Neural cell (in vitro differentiated cells): ENCODE measurements at regions not wholly inside any gene's neighbourhood (a gene's known extent, or its start where the extent isn't known, plus 50 kb on each side); places are given as distances from the start of the nearest gene placed in this dataset.

Experiments
- H2AFZ ChIP-seq: fragments of 200-600, 300-800 bp; sonication (generic), shearing (Covaris generic); 2 replicates; pipeline ENCODE4 v1.6.0; 2014; ENCODE audit warnings: low read depth, mild to moderate bottlenecking, antibody characterized with exemption, low read length, moderate library complexity
- H3F3A ChIP-seq: fragments of 200-600 bp; shearing (Covaris generic); 2 replicates; pipeline ENCODE4 v1.6.1; 2016; ENCODE audit warnings: mild to moderate bottlenecking, moderate library complexity, mixed read lengths, antibody characterized with exemption, low read length; ENCODE audit not compliant: insufficient read depth, poor library complexity, severe bottlenecking
- H3K27ac ChIP-seq: fragments of 200-600, 300-800 bp; sonication (generic), shearing (Covaris generic); 2 replicates; pipeline ENCODE4 v1.5.1; 2014; ENCODE audit warnings: mild to moderate bottlenecking, low read length, moderate library complexity
- H3K27me3 ChIP-seq: fragments of 300-800, 200-600 bp; sonication (generic), shearing (Covaris generic); 2 replicates; pipeline ENCODE4 v1.6.0; 2014; ENCODE audit warnings: mild to moderate bottlenecking, low read depth, low read length, moderate library complexity; ENCODE audit not compliant: insufficient read depth
- H3K36me3 ChIP-seq: fragments of 300-800, 200-600 bp; sonication (generic), shearing (Covaris generic); 2 replicates; pipeline ENCODE4 v1.5.1; 2014; ENCODE audit warnings: mild to moderate bottlenecking, antibody characterized with exemption, low read length, moderate library complexity; ENCODE audit not compliant: insufficient read depth
- H3K4me2 ChIP-seq: fragments of 300-800, 200-600 bp; sonication (generic), shearing (Covaris generic); 2 replicates; pipeline ENCODE4 v1.6.0; 2014; ENCODE audit warnings: mild to moderate bottlenecking, low read length
- H3K4me3 ChIP-seq: fragments of 300-800, 200-600 bp; sonication (generic), shearing (Covaris generic); 2 replicates; pipeline ENCODE4 v1.5.1; 2014; ENCODE audit warnings: mild to moderate bottlenecking, low read length, moderate library complexity
- H3K79me2 ChIP-seq: fragments of 200-600 bp; shearing (Covaris generic); replicated peaks from 2 replicates; pipeline ENCODE4 v1.6.0; 2014; ENCODE audit warnings: mild to moderate bottlenecking, low read length, moderate library complexity; ENCODE audit not compliant: insufficient read depth
- H3K9ac ChIP-seq: fragments of 300-800, 200-600 bp; sonication (generic), shearing (Covaris generic); 2 replicates; pipeline ENCODE4 v1.6.1; 2016; ENCODE audit warnings: mild to moderate bottlenecking, low read length, mixed read lengths
- H3K9me2 ChIP-seq: fragments of 200-600 bp; shearing (Covaris generic); 2 replicates; pipeline ENCODE4 v1.6.1; 2016; ENCODE audit warnings: mild to moderate bottlenecking, low read length, mixed read lengths; ENCODE audit not compliant: insufficient read depth
- H3K9me3 ChIP-seq: fragments of 200-600, 300-800 bp; sonication (generic), shearing (Covaris generic); 2 replicates; pipeline ENCODE4 v1.6.1; 2016; ENCODE audit warnings: mild to moderate bottlenecking, mixed run types, low read length, moderate library complexity, mixed read lengths
- H4K20me1 ChIP-seq: fragments of 200-600 bp; shearing (Covaris generic); 2 replicates; pipeline ENCODE4 v1.6.1; 2016; ENCODE audit warnings: mild to moderate bottlenecking, mixed run types; ENCODE audit not compliant: insufficient read depth
- EP300 ChIP-seq: fragments of 450-650 bp; conservative IDR thresholded peaks from 2 replicates; pipeline ENCODE4 v1.6.1; 2014; ENCODE audit warnings: antibody characterized with exemption, mild to moderate bottlenecking, moderate library complexity; ENCODE audit not compliant: poor library complexity, severe bottlenecking
- EZH2 ChIP-seq: fragments of 200-600, 300-800 bp; shearing (Covaris generic), sonication (generic); IDR thresholded peaks from 2 replicates; pipeline ENCODE4 v1.6.1; 2014; ENCODE audit warnings: antibody characterized with exemption, low read length, borderline replicate concordance, mild to moderate bottlenecking; ENCODE audit not compliant: insufficient read depth, poor library complexity, severe bottlenecking
- MXI1 ChIP-seq: fragments of 450-650 bp; conservative IDR thresholded peaks from 2 replicates; pipeline ENCODE4 v1.6.1; 2014; ENCODE audit warnings: antibody characterized with exemption, mild to moderate bottlenecking; ENCODE audit not compliant: poor library complexity, severe bottlenecking
- POLR2AphosphoS5 ChIP-seq: IDR thresholded peaks from 2 replicates; pipeline ENCODE4 v1.6.1; 2012
- RAD21 ChIP-seq: fragments of 450-650 bp; conservative IDR thresholded peaks from 2 replicates; pipeline ENCODE4 v1.6.1; 2014; ENCODE audit warnings: antibody characterized with exemption, mild to moderate bottlenecking, moderate library complexity
- SMC3 ChIP-seq: fragments of 450-650 bp; conservative IDR thresholded peaks from 2 replicates; pipeline ENCODE4 v1.6.1; 2014; ENCODE audit warnings: antibody characterized with exemption, mild to moderate bottlenecking, moderate library complexity; ENCODE audit not compliant: poor library complexity
- TAF1 ChIP-seq: IDR thresholded peaks from 2 replicates; pipeline ENCODE4 v1.6.1; 2012; ENCODE audit warnings: low read depth
- TF ChIP-seq, protein P1 (sequence below): fragments of 450-650 bp; IDR thresholded peaks from 2 replicates; pipeline ENCODE4 v1.5.1; 2014; ENCODE audit warnings: antibody characterized with exemption, mild to moderate bottlenecking, moderate library complexity; ENCODE audit not compliant: poor library complexity, severe bottlenecking
- TF ChIP-seq, protein P2 (sequence below): IDR thresholded peaks from 2 replicates; pipeline ENCODE4 v1.6.1; 2012; ENCODE audit warnings: borderline replicate concordance

DNA sequence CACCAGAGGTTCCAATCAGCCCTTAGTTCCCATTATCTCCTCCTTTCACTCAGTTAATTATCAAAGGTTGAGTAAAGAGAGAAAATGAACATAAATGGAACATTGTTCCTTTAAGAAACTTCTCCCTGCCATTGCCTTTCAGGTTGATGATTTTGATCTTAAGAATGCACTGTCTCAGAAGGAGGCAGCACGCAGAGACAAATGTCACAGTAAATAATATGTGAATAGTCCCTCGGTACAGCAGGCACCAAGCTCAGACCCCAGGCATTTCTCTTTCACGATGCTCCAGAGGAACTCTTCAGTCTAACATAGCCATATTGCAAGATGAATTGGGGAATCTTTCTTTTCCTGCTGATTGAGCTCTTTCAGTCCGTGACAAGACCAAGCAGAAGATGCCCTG is 435.3 kb upstream of the SPTLC3 start:
- Histone ChIP-seq H3K9me3 (no peaks in the 10 kb centered on the region), H4K20me1 (no peaks in the 10 kb centered on the region), H3F3A (no peaks in the 10 kb centered on the region), H3K9ac (no peak overlapping the region), H3K79me2 (no peaks in the 10 kb centered on the region), H3K9me2 (no peaks in the 10 kb centered on the region), H3K27me3 (no peaks in the 10 kb centered on the region), H3K4me3 (peak overlapping the region; percentile 39), H3K36me3 (no peaks in the 10 kb centered on the region), H3K27ac (peak overlapping the region; percentile 18), H2AFZ (no peak overlapping the region), H3K4me2 (no peak overlapping the region)
- TF ChIP-seq, protein P1, sequence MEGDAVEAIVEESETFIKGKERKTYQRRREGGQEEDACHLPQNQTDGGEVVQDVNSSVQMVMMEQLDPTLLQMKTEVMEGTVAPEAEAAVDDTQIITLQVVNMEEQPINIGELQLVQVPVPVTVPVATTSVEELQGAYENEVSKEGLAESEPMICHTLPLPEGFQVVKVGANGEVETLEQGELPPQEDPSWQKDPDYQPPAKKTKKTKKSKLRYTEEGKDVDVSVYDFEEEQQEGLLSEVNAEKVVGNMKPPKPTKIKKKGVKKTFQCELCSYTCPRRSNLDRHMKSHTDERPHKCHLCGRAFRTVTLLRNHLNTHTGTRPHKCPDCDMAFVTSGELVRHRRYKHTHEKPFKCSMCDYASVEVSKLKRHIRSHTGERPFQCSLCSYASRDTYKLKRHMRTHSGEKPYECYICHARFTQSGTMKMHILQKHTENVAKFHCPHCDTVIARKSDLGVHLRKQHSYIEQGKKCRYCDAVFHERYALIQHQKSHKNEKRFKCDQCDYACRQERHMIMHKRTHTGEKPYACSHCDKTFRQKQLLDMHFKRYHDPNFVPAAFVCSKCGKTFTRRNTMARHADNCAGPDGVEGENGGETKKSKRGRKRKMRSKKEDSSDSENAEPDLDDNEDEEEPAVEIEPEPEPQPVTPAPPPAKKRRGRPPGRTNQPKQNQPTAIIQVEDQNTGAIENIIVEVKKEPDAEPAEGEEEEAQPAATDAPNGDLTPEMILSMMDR: no peak
- TF ChIP-seq, protein P2, sequence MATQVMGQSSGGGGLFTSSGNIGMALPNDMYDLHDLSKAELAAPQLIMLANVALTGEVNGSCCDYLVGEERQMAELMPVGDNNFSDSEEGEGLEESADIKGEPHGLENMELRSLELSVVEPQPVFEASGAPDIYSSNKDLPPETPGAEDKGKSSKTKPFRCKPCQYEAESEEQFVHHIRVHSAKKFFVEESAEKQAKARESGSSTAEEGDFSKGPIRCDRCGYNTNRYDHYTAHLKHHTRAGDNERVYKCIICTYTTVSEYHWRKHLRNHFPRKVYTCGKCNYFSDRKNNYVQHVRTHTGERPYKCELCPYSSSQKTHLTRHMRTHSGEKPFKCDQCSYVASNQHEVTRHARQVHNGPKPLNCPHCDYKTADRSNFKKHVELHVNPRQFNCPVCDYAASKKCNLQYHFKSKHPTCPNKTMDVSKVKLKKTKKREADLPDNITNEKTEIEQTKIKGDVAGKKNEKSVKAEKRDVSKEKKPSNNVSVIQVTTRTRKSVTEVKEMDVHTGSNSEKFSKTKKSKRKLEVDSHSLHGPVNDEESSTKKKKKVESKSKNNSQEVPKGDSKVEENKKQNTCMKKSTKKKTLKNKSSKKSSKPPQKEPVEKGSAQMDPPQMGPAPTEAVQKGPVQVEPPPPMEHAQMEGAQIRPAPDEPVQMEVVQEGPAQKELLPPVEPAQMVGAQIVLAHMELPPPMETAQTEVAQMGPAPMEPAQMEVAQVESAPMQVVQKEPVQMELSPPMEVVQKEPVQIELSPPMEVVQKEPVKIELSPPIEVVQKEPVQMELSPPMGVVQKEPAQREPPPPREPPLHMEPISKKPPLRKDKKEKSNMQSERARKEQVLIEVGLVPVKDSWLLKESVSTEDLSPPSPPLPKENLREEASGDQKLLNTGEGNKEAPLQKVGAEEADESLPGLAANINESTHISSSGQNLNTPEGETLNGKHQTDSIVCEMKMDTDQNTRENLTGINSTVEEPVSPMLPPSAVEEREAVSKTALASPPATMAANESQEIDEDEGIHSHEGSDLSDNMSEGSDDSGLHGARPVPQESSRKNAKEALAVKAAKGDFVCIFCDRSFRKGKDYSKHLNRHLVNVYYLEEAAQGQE: no peak
- TF ChIP-seq EP300 (peak; percentile 57), RAD21 (no peak), MXI1 (no peak), EZH2 (no peak), SMC3 (no peak), TAF1 (no peak), POLR2AphosphoS5 (peak; percentile 48)

DNA sequence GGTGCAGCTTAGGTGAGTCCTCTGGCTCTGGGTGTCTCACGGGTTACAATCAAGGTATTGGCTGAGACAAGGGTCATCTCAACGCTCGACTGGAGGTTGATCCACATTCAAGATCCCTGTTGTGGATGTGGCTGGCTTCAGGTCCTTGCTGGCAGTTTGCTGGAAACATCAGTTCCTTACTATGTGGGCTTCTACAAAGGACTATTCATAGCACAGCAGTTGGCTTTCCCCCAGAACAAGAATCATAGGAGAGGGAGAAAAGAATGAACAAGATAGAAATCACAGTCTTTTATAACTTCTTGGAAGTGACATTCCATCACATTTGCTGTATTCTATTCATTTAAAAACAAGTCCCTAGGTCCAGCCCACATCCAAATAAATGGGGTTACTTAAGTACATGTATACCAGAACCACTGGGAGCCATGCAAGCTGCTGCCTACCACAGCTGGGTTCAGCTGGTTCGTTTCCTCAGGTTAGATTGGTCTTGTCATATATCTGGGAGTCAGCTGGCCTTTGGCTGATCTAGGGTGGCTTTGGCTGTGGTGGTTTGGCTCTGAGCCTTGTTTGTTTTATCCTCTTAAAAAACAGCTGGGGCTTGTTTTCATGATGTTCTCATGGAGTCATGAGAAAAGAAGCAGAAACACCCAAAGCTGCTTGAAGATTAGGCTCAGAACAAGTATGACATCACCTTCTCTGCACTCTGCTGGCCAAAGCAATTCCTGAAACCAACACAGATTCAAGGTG is 433.2 kb upstream of the SPTLC3 start:
- no peaks in the 10 kb centered on the region for H4K20me1 ChIP-seq
- H3K79me2 ChIP-seq: no peaks in the 10 kb centered on the region
- H2AFZ ChIP-seq: no peak overlapping the region
- H3K9ac ChIP-seq: no peak overlapping the region
- no peaks in the 10 kb centered on the region for H3K27me3 ChIP-seq
- H3K27ac ChIP-seq: no peak overlapping the region
- H3K36me3 ChIP-seq: no peaks in the 10 kb centered on the region
- no peak overlapping the region for H3K4me3 ChIP-seq
- no peaks in the 10 kb centered on the region for H3F3A ChIP-seq
- H3K4me2 ChIP-seq: no peak overlapping the region
- no peaks in the 10 kb centered on the region for H3K9me3 ChIP-seq
- TF ChIP-seq MXI1: no peak
- TF ChIP-seq POLR2AphosphoS5: no peak
- TF ChIP-seq RAD21: no peak
- no peak for TF ChIP-seq EZH2
- no peak for TF ChIP-seq SMC3
- TF ChIP-seq, protein P1: no peak
- TF ChIP-seq TAF1: no peak
- TF ChIP-seq, protein P2: no peak
- TF ChIP-seq EP300: no peak
- no peaks in the 10 kb centered on the region for H3K9me2 ChIP-seq
